Activated CD4-positive, alpha-beta T cell treated with anti-CD3 and anti-CD28 coated beads, Interleukin-2, amount 10 ng/mL, durations not matched to agents 24 days and 14 days (primary cell): ENCODE measurements at regions not wholly inside any gene's neighbourhood (a gene's known extent, or its start where the extent isn't known, plus 50 kb on each side); places are given as distances from the start of the nearest gene placed in this dataset.
"Not testable (repeated sequence)": the region's sequence is repeated elsewhere in the genome, so short reads cannot be mapped to it uniquely, and the experiment has no call there.

Source experiments
- DNase-seq: peaks from one replicate; pipeline ENCODE4 v3.0.0; 2022
- H3K27ac Mint-ChIP-seq: one replicate; pipeline ENCODE4 v1.8.0; 2022; ENCODE audit warnings: mild to moderate bottlenecking, mixed read lengths
- H3K27me3 Mint-ChIP-seq: one replicate; pipeline ENCODE4 v1.8.0; 2022; ENCODE audit warnings: mixed read lengths
- H3K36me3 Mint-ChIP-seq: one replicate; pipeline ENCODE4 v1.8.0; 2022; ENCODE audit warnings: low read depth, mild to moderate bottlenecking, mixed read lengths
- H3K4me1 Mint-ChIP-seq: one replicate; pipeline ENCODE4 v1.8.0; 2021; ENCODE audit warnings: mixed read lengths
- H3K4me3 Mint-ChIP-seq: one replicate; pipeline ENCODE4 v1.8.0; 2022; ENCODE audit warnings: mild to moderate bottlenecking, moderate library complexity, mixed read lengths
- H3K9me3 Mint-ChIP-seq: one replicate; pipeline ENCODE4 v1.8.0; 2021; ENCODE audit warnings: mixed read lengths
- intact Hi-C: fragments of 100-400 bp; cut with micrococcal nuclease; formaldehyde crosslinking; loops from one replicate; pipeline ENCODE4 v1.15.1; 2023

DNA sequence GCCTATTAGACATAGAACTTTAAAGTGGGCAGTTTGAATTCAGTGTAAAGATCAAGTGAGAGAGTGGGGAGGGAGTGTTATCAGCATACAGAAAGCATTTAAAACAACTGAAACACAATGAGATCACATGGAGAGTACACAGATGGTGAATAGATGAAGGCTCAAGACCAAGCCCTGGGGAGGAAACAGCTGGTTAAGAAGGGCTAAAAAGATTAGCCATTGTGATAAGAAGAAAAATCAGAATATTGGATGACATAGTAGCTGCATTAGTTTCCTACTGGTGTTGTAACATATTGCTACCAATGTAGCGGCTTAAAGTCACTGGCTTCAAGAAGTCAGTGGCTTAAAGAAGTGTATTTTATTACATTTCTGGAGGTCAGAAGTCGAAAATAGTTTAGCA is 443.4 kb upstream of the RGS18 start:
- no peak overlapping the region for H3K4me3 Mint-ChIP-seq
- no peaks in the 10 kb centered on the region for H3K4me1 Mint-ChIP-seq
- H3K9me3 Mint-ChIP-seq = no peaks in the 10 kb centered on the region
- no peaks in the 10 kb centered on the region for H3K27me3 Mint-ChIP-seq
- intact Hi-C loops = no loop called here
- no peak for DNase-seq
- no peak overlapping the region for H3K27ac Mint-ChIP-seq
- H3K36me3 Mint-ChIP-seq = no peaks in the 10 kb centered on the region

DNA sequence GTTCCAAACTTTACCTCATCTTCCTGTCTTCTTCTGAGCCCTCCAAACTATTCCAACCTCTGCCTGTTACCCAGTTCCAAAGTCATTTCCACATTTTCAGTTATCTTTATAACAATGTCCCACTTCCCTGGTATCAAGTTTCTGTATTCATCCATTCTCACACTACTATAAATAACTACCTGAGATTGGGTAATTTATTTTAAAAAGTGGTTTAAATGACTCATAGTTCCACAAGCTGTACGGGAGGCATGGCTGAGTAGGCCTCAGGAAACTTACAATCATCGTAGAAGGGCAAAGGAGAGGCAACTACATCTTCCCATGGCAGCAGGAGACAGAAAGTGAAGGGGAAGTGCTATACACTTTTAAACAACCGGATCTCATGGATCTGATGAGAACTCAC is 428.5 kb upstream of the RGS18 start:
- Mint-ChIP-seq H3K9me3 (no peaks in the 10 kb centered on the region), H3K27ac (no peak overlapping the region), H3K4me3 (no peak overlapping the region), H3K27me3 (no peaks in the 10 kb centered on the region), H3K4me1 (no peaks in the 10 kb centered on the region), H3K36me3 (no peaks in the 10 kb centered on the region)
- intact Hi-C loops = no loop called here
- no peak for DNase-seq

DNA sequence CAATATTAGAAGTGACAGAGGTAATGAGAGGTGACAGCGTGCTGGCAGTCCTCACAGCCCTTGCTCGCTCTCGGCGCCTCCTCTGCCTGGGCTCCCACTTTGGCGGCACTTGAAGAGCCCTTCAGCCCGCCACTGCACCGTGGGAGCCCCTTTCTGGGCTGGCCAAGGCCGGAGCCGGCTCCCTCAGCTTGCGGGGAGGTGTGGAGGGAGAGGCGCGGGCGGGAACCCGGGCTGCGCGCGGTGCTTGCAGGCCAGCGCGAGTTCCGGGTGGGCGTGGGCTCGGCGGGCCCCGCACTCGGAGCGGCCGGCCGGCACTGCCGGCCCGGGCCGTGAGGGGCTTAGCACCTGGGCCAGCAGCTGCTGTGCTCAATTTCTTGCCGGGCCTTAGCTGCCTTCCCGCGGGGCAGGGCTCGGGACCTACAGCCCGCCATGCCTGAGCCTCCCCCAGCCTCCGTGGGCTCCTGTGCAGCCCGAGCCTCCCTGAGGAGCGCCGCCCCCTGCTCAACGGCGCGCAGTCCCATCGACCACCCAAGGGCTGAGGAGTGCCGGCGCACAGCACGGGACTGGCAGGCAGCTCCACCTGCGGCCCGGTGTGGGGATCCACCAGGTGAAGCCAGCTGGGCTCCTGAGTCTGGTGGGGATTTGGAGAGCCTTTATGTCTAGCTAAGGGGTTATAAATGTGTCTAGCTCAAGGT is 426.5 kb upstream of the RGS18 start:
- intact Hi-C loops, H3K27me3 Mint-ChIP-seq, H3K4me1 Mint-ChIP-seq, H3K27ac Mint-ChIP-seq, DNase-seq, H3K4me3 Mint-ChIP-seq, H3K9me3 Mint-ChIP-seq, H3K36me3 Mint-ChIP-seq: not testable (repeated sequence)

DNA sequence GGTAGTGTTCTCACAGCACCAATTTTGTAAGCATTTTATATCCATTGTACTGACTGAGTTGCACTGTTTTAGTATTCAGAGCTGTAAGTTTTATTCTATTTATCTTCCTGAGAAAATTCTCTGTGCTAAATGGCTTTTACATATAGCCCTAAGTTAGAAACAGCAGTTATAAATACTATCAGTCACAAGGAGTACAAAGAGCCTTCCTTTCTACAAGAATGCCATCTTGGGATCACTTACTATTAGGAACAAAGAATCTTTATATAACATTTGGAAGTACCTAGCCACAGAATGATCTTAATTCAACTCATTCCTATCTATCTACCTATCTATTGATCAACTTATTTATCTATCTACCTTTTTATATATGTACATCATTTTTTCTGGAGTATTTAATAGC is 423.9 kb upstream of the RGS18 start:
- intact Hi-C loops = no loop called here

DNA sequence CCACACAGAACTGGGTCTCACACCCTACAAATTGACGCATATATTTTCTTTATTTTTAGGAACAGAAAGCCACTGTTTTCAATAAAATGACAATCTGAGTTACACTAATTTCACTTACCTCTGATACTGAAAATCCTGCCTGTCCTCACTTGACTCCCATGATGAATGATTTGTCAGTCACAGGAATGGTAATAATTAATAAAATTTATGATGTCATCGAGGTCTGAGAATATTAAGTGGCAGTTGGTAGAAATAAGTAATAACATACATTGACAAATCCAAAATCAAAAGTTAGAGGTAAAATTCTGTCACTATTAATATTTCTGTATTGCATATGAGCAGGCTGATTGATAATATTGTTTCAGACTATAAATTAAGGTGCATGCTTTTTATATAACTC is 418.7 kb upstream of the RGS18 start:
- Mint-ChIP-seq H3K9me3 (no peaks in the 10 kb centered on the region), H3K4me3 (no peak overlapping the region), H3K27ac (no peak overlapping the region), H3K36me3 (no peaks in the 10 kb centered on the region), H3K27me3 (no peaks in the 10 kb centered on the region), H3K4me1 (no peaks in the 10 kb centered on the region)
- intact Hi-C loops = no loop called here
- no peak for DNase-seq

More for the DNA sequence above, 423.9 kb upstream of the RGS18 start:
- Mint-ChIP-seq H3K36me3 (no peaks in the 10 kb centered on the region), H3K27ac (no peak overlapping the region), H3K4me3 (no peak overlapping the region), H3K27me3 (no peaks in the 10 kb centered on the region), H3K9me3 (no peaks in the 10 kb centered on the region), H3K4me1 (no peaks in the 10 kb centered on the region)
- no peak for DNase-seq

DNA sequence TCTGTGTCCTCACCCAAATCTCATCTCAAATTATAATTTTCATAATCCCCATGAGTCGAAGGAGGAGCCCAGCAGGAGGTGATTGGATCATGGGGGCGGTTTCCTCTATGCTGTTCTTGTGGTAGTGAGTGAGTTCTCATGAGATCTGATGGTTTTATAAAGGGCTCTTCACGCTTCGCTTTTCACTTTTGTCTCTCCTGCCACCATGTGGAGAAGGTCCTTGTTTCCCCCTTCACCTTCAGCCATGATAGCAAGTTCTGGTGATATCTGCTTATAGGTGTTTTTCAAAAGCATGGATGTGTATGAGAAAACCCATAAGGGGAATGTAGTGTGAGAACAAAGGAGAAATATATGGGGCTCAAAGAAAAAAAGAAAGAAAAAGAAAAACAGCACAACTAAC is 405.9 kb upstream of the RGS18 start:
- H3K27ac Mint-ChIP-seq = no peak overlapping the region
- H3K4me1 Mint-ChIP-seq = no peaks in the 10 kb centered on the region
- no peaks in the 10 kb centered on the region for H3K27me3 Mint-ChIP-seq
- no peak for DNase-seq
- peaks cover 7% of the 10 kb centered on the region for H3K9me3 Mint-ChIP-seq
- intact Hi-C loops = no loop called here
- no peak overlapping the region for H3K4me3 Mint-ChIP-seq
- no peaks in the 10 kb centered on the region for H3K36me3 Mint-ChIP-seq

DNA sequence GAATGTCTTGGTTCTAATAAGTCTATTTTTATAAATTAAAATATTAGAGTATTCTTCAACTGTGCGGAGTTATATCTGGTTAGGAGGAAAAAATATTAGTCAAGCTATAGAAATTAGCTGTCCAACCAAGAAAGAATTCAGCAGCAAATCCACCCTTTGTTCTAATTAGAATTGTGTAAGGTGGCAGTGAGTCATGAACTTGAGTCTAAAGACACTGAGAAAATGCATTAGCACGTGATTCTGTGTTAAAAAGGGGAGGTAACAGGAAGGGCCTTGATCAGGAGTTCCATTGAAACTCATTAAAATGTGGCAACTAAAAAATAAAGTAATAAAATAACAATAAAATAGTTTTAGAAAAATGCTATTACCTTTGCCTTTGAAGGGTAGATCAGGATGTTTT is 398.2 kb upstream of the RGS18 start:
- H3K9me3 Mint-ChIP-seq = no peaks in the 10 kb centered on the region
- H3K36me3 Mint-ChIP-seq = no peaks in the 10 kb centered on the region
- no peak overlapping the region for H3K27ac Mint-ChIP-seq
- H3K27me3 Mint-ChIP-seq = no peaks in the 10 kb centered on the region
- H3K4me3 Mint-ChIP-seq = no peak overlapping the region
- no peak for DNase-seq
- intact Hi-C loops = no loop called here
- no peaks in the 10 kb centered on the region for H3K4me1 Mint-ChIP-seq

DNA sequence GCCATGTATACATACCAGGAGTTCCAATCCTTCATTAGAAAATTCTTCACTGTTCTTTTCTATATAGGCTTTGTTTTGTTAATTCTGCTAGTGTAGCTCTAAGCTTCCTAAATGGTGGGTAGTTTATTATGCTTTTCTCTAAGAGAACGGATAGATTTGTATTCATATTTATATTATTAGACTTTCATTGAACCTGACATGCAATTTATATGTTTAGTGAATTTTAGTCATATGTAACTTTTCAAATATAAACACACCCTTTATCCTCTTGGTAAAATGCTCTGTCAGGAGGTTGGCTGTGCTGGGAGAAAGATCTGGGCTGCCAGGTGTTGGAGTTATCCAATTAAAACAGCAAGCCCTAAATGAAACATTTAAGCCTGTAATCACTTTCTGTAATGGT is 369.7 kb upstream of the RGS18 start:
- H3K4me3 Mint-ChIP-seq = no peak overlapping the region
- DNase-seq = no peak
- intact Hi-C loops = no loop called here
- no peak overlapping the region for H3K27ac Mint-ChIP-seq
- no peaks in the 10 kb centered on the region for H3K4me1 Mint-ChIP-seq
- no peaks in the 10 kb centered on the region for H3K36me3 Mint-ChIP-seq
- no peaks in the 10 kb centered on the region for H3K9me3 Mint-ChIP-seq
- H3K27me3 Mint-ChIP-seq = no peaks in the 10 kb centered on the region

DNA sequence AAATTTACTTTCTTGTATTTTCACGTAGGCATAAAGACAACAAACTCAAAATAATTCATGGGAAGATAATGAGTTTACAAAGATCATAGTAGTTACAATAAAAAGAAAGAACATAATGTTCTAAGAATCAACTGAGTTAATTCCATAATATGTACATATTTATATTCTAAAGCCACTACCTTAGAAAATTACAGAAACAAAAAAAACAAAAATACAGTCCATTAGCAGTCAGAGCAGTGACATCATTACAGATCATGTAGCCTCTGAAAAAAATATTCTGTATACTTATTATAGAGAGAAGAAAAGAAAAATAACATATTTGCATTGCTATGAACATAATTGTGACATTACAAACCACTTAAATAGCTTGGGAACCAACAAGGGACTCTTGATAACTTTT is 360.1 kb upstream of the RGS18 start:
- Mint-ChIP-seq H3K4me3 (no peak overlapping the region), H3K27me3 (no peaks in the 10 kb centered on the region), H3K9me3 (no peaks in the 10 kb centered on the region), H3K27ac (no peak overlapping the region), H3K4me1 (no peaks in the 10 kb centered on the region), H3K36me3 (no peaks in the 10 kb centered on the region)
- DNase-seq = no peak
- intact Hi-C loops = no loop called here

DNA sequence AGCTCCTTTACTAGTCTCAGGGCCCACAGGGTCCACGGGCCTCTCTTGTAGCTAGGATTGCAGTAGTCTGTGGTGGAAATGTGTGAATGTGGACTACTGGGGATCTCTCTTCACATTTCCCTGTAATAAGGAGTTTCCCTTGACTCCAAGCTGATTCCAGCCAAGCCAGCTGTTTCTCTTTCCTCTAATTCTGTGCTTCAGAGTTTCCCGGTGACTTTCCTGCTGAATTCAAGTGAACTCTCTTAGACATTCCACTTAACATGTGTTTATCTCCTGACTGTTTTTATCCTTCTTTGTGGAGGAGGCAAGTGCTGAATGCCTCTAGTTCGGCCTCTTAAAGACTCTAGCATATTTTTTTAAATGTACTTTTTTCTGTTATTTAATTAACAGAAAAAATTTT is 354.0 kb upstream of the RGS18 start:
- DNase-seq = no peak
- Mint-ChIP-seq H3K27ac (no peak overlapping the region), H3K4me3 (no peak overlapping the region), H3K36me3 (no peaks in the 10 kb centered on the region), H3K27me3 (no peaks in the 10 kb centered on the region), H3K4me1 (no peaks in the 10 kb centered on the region), H3K9me3 (no peaks in the 10 kb centered on the region)
- intact Hi-C loops = no loop called here

DNA sequence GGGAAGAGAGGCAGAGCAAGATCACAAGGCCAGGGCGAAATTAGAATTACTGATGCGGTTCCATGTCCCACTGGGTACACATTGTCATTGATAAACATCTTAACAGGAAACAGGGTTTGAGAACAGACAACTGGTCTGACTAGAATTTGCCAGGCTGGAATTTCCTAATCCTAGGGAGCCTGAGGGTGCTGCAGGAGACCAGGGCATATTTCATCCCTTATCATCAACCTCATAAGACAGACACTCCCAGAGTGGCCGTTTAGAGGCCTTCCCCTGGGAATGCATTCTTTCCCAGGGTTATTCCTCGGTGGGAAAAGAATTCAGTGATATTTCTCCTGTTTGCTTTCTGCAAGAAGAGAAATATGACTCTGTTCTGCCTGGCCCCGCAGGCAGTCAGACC is 344.7 kb upstream of the RGS18 start:
- H3K27ac Mint-ChIP-seq, intact Hi-C loops, H3K36me3 Mint-ChIP-seq, H3K4me1 Mint-ChIP-seq, H3K27me3 Mint-ChIP-seq, H3K4me3 Mint-ChIP-seq, H3K9me3 Mint-ChIP-seq, DNase-seq: not testable (repeated sequence)

DNA sequence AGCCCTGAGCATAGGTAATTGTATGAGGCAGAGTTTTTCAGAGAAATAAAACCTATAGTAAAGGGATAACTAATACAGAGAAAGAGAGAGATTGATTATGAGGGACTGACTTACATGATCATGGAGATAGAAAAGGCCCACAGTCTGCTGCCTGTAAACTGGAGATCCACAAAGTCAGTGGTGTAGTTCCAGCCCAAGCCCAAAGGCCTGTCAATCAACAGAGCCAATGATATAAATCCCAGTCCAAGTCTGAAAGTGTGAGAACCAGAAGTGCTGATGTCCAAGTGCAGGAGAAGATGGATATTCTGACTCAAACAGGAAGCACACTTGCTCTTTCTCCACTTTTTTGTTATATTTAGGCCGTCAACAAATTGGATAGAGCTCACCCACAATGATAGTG is 340.1 kb upstream of the RGS18 start:
- no peaks in the 10 kb centered on the region for H3K36me3 Mint-ChIP-seq
- DNase-seq = no peak
- H3K27me3 Mint-ChIP-seq = no peaks in the 10 kb centered on the region
- no peaks in the 10 kb centered on the region for H3K9me3 Mint-ChIP-seq
- no peak overlapping the region for H3K4me3 Mint-ChIP-seq
- no peaks in the 10 kb centered on the region for H3K4me1 Mint-ChIP-seq
- no peak overlapping the region for H3K27ac Mint-ChIP-seq
- intact Hi-C loops = no loop called here

DNA sequence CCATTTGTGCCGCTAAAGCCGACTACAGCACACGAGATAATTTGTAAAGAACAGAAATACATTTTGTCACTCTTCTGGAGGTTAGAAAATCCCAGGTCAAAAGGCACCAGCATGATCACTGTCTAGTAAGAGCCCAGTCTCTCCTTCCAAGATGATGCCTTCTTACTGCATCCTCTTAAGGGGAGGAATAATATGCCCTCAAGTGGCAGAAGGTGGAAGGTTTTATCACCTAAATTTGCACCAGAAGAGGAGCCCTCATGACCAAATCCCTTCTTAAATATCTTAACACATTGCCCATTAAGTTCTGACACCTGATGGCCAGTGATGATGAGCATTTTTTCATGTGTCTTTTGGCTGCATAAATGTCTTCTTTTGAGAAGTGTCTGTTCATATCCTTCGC is 326.7 kb upstream of the RGS18 start:
- no peak overlapping the region for H3K27ac Mint-ChIP-seq

DNA sequence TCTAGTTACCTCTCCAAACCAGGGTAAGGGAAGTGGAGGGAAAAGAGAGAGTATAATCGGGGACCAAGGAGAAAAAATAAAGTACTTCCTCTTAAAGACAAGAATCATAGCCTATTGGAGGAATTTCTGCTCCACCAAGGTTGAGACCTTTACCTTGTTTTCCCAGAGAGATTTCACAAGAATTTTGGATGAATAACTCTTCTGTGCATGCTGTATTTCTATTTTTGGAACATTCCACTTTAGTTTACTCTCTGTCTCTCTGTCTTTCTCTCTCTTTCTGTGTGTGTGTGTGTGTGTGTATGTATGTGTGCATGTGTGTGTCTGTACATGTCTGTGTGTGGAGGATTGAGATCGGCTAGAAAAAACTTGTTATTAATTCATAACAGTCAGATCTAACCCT is 318.4 kb upstream of the RGS18 start:
- Mint-ChIP-seq H3K4me3 (no peak overlapping the region), H3K27ac (no peak overlapping the region), H3K9me3 (no peaks in the 10 kb centered on the region), H3K36me3 (no peaks in the 10 kb centered on the region), H3K27me3 (no peaks in the 10 kb centered on the region), H3K4me1 (no peaks in the 10 kb centered on the region)
- no peak for DNase-seq
- intact Hi-C loops = no loop called here

More for the DNA sequence above, 326.7 kb upstream of the RGS18 start:
- no peak for DNase-seq
- Mint-ChIP-seq H3K4me3 (no peak overlapping the region), H3K36me3 (no peaks in the 10 kb centered on the region), H3K4me1 (no peaks in the 10 kb centered on the region), H3K9me3 (no peaks in the 10 kb centered on the region), H3K27me3 (no peaks in the 10 kb centered on the region)
- intact Hi-C loops = no loop called here

DNA sequence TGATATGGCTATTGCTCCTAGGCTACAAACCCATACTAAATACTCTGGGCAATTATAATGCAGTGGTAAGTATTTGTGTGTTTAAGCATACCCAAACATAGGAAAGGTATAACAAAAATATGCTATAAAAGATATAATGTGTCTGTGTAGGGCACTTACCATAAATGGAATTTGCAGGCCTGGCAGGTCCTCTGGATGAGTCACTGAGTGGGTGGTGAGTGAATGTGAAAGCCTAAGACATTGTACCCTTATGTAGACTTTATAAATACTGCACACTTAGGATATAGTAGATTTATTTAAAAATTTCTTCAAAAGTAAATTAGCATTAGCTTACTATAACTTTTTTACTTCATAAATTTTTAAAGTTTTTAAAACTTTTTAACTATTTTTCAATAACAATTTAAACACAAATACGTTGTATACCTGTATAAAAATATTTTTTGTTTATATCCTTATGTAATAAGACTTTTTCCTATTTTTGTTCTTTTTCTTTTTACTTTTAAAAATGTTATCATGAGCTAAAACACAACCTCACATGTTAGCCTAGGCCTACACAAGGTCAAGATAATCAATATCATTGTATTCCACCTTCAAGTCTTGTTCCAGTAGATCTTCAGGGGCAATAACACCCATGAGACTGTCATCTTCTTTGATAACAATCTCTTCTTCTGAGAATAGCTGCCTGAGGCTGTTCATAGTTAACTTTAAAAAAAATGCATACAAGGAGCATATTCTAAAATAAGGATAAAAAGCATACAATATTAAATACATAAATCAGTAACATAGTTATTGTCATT is 306.3 kb upstream of the RGS18 start:
- H3K27ac Mint-ChIP-seq = no peak overlapping the region
- intact Hi-C loops = no loop called here
- no peak for DNase-seq
- H3K36me3 Mint-ChIP-seq = no peaks in the 10 kb centered on the region
- H3K9me3 Mint-ChIP-seq = no peaks in the 10 kb centered on the region
- no peaks in the 10 kb centered on the region for H3K4me1 Mint-ChIP-seq
- no peak overlapping the region for H3K4me3 Mint-ChIP-seq
- no peaks in the 10 kb centered on the region for H3K27me3 Mint-ChIP-seq
